Activated B cell treated with CpG ODN at 0.5 μM for 24 hours (primary cell): ENCODE measurements at regions not wholly inside any gene's neighbourhood (a gene's known extent, or its start where the extent isn't known, plus 50 kb on each side); places are given as distances from the start of the nearest gene placed in this dataset.

Experiments
- ATAC-seq: fragments of 200-7000 bp; cut with Tn5 transposase; one replicate; pipeline ENCODE4 v1.10.0; 2021; ENCODE audit warnings: low read depth, mild to moderate bottlenecking, moderate library complexity
- CTCF ChIA-PET: fragments of 350-600 bp; sonication (Branson Sonifier 250); formaldehyde crosslinking; loops from one replicate; lab custom pipeline; 2021; ENCODE audit warnings: antibody characterized with exemption; lab: Charles Lee
- POLR2A ChIA-PET: fragments of 350-600 bp; sonication (Branson Sonifier 250); formaldehyde crosslinking; loops from one replicate; lab custom pipeline; 2021; ENCODE audit warnings: antibody characterized with exemption; lab: Charles Lee
- DNase-seq: peaks from one replicate; pipeline ENCODE4 v3.0.0; 2022
- H3K27ac Mint-ChIP-seq: one replicate; pipeline ENCODE4 v1.8.0; 2020; ENCODE audit warnings: mixed read lengths
- H3K27me3 Mint-ChIP-seq: one replicate; pipeline ENCODE4 v1.8.0; 2021; ENCODE audit warnings: mixed read lengths
- H3K36me3 Mint-ChIP-seq: one replicate; pipeline ENCODE4 v1.8.0; 2021; ENCODE audit warnings: low read depth, mixed read lengths
- H3K4me1 Mint-ChIP-seq: one replicate; pipeline ENCODE4 v1.8.0; 2021; ENCODE audit warnings: mixed read lengths
- H3K4me3 Mint-ChIP-seq: one replicate; pipeline ENCODE4 v1.8.0; 2020; ENCODE audit warnings: mild to moderate bottlenecking, mixed read lengths
- H3K9me3 Mint-ChIP-seq: one replicate; pipeline ENCODE4 v1.8.0; 2020; ENCODE audit warnings: mixed read lengths
- CTCF ChIP-seq: fragments of 200-600 bp; IDR thresholded peaks from one replicate; pipeline ENCODE4 v1.8.0; 2022; ENCODE audit warnings: antibody characterized with exemption, mild to moderate bottlenecking
- intact Hi-C: fragments of 100-400 bp; cut with micrococcal nuclease; formaldehyde crosslinking; loops from one replicate; pipeline ENCODE4 v1.15.1; 2024

GRCh38 chr4:180698550-180699195 is 1544.5 kb upstream of the TENM3 start:
- no peak for ATAC-seq
- TF ChIP-seq CTCF = no peak
- intact Hi-C loops = no loop called here
- no peaks in the 10 kb centered on the region for H3K27me3 Mint-ChIP-seq
- CTCF ChIA-PET = no interaction called here
- no peaks in the 10 kb centered on the region for H3K4me1 Mint-ChIP-seq
- H3K36me3 Mint-ChIP-seq = no peaks in the 10 kb centered on the region
- H3K9me3 Mint-ChIP-seq = peaks cover 3% of the 10 kb centered on the region
- POLR2A ChIA-PET = no interaction called here
- no peak for DNase-seq
- no peak overlapping the region for H3K4me3 Mint-ChIP-seq
- H3K27ac Mint-ChIP-seq = no peak overlapping the region

DNA sequence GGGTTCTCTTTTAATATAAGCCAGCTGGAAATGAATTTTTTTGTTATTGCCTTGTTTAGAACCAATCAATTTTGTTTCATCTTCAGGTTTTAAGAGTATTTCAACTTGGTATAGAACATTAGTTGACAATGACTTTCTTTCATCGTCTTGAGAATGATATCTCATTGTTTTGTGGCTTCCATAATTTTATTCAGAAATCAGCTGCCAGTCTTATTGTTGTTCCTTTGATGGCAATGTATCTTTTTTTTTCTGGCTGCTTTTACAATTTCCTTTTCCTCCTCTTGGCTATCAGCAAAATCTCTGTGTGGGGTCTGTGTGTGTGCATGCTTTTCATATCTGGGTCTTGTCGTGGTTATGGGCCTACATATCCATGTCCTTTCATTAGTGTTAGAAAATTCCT is 1536.4 kb upstream of the TENM3 start:
- Mint-ChIP-seq H3K4me3 (no peak overlapping the region), H3K27ac (no peak overlapping the region), H3K27me3 (no peaks in the 10 kb centered on the region), H3K9me3 (peaks cover 8% of the 10 kb centered on the region), H3K4me1 (no peaks in the 10 kb centered on the region), H3K36me3 (no peaks in the 10 kb centered on the region)
- CTCF ChIA-PET = no interaction called here
- ATAC-seq (no peak), DNase-seq (no peak)
- intact Hi-C loops = no loop called here
- POLR2A ChIA-PET = no interaction called here
- no peak for TF ChIP-seq CTCF

- Mint-ChIP-seq H3K27me3 (no peaks in the 10 kb centered on the region), H3K9me3 (peaks cover 12% of the 10 kb centered on the region), H3K4me1 (no peaks in the 10 kb centered on the region), H3K27ac (no peak overlapping the region), H3K4me3 (no peak overlapping the region), H3K36me3 (no peaks in the 10 kb centered on the region)
- no peak for DNase-seq
- no peak for ATAC-seq
- TF ChIP-seq CTCF = no peak
- ChIA-PET CTCF (no interaction called here), POLR2A (no interaction called here)
- intact Hi-C loops = no loop called here
Measured at GRCh38 chr4:180710628-180711337, 1532.4 kb upstream of the TENM3 start.

DNA sequence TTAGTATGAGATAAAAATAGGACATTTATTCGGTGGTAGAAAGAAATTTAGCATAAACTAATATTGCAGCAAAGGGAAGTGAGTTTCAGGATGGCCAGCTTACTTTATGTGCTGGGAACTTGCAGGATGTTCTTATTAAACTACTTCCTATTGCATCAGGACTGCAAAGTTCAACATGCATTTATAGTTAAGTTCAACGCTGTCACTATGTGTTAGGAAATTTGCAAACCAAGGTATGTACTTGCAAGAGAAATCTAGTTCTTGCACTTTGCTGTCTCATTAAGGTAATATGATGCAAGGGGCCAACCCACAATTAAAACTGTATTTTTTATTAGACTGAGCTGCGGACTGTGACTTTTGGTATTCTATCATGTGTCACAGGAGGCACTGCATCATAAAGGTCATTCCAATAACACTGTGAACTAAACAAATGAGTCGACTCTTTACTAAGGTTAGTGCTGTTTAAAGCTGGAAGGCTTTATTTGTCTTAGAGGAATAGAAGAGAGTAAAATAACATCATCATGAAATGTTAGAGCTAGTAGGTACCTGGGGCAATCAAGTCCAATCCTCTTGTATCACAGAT is 1525.7 kb upstream of the TENM3 start:
- intact Hi-C loops = no loop called here
- no peak overlapping the region for H3K27ac Mint-ChIP-seq
- H3K4me1 Mint-ChIP-seq = no peaks in the 10 kb centered on the region
- no peaks in the 10 kb centered on the region for H3K27me3 Mint-ChIP-seq
- ChIA-PET POLR2A (no interaction called here), CTCF (no interaction called here)
- H3K9me3 Mint-ChIP-seq = peaks cover 12% of the 10 kb centered on the region
- ATAC-seq = no peak
- no peaks in the 10 kb centered on the region for H3K36me3 Mint-ChIP-seq
- H3K4me3 Mint-ChIP-seq = no peak overlapping the region
- DNase-seq = no peak
- TF ChIP-seq CTCF = no peak

- DNase-seq = no peak
- no peaks in the 10 kb centered on the region for H3K36me3 Mint-ChIP-seq
- intact Hi-C loops = no loop called here
- no peaks in the 10 kb centered on the region for H3K4me1 Mint-ChIP-seq
- no peaks in the 10 kb centered on the region for H3K27me3 Mint-ChIP-seq
- ChIA-PET POLR2A (no interaction called here), CTCF (no interaction called here)
- ATAC-seq = no peak
- no peak for TF ChIP-seq CTCF
- peaks cover 7% of the 10 kb centered on the region for H3K9me3 Mint-ChIP-seq
- H3K4me3 Mint-ChIP-seq = no peak overlapping the region
- no peak overlapping the region for H3K27ac Mint-ChIP-seq
Measured at GRCh38 chr4:180721356-180721755, 1521.8 kb upstream of the TENM3 start.
